Adrenal gland (tissue), 5 donors: ENCODE measurements at regions not wholly inside any gene's neighbourhood (a gene's known extent, or its start where the extent isn't known, plus 50 kb on each side); places are given as distances from the start of the nearest gene placed in this dataset.
"Not testable (repeated sequence)": the region's sequence is repeated elsewhere in the genome, so short reads cannot be mapped to it uniquely, and the experiment has no call there.

Experiments used
- POLR2A ChIP-seq, 2 donors: fragments of 450-650 bp; IDR thresholded peaks; one replicate each; pipeline ENCODE4 v1.6.1; 2017; ENCODE audit warnings: antibody characterized with exemption in 2 of 2, mild to moderate bottlenecking in 2 of 2, moderate library complexity in 1 of 2
- TF ChIP-seq, protein P1 (sequence below), 6 experiments: fragments of 450-650 bp in 4 of 6; fragments of 200-600 bp in 2 of 6; sonication (generic) in 1 of 6; IDR thresholded peaks; 1 replicate in 5 of 6; 2 replicates in 1 of 6; pipeline versions ENCODE4 v1.5.1 to v1.8.0; 2016 to 2021; ENCODE audit warnings: antibody characterized with exemption in 6 of 6, mild to moderate bottlenecking in 2 of 6, moderate library complexity in 1 of 6
- donor health status: DM: no; HTN: no; CAD: no.

DNA sequence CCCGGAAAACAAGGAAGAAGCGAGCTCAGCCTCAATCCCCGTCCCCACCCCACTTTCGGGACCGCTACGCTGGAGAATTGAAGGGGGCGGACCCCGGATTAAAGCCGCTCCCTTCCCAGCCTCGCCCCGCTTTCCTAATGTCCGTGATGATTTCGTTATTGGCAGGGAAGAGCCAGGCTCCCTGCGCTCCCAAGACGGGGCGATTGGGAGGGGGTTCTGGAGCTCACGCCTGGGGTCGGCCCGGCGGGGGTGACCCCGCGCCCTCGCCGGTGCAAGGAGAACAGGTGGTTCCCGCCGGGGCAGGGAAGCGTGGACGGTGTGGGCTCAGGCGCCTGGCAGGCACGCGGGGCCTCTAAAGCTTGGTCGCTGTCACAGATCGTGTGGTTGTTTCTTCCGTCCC lies 131.5 kb downstream of the POTEM start:
- TF ChIP-seq, protein P1, sequence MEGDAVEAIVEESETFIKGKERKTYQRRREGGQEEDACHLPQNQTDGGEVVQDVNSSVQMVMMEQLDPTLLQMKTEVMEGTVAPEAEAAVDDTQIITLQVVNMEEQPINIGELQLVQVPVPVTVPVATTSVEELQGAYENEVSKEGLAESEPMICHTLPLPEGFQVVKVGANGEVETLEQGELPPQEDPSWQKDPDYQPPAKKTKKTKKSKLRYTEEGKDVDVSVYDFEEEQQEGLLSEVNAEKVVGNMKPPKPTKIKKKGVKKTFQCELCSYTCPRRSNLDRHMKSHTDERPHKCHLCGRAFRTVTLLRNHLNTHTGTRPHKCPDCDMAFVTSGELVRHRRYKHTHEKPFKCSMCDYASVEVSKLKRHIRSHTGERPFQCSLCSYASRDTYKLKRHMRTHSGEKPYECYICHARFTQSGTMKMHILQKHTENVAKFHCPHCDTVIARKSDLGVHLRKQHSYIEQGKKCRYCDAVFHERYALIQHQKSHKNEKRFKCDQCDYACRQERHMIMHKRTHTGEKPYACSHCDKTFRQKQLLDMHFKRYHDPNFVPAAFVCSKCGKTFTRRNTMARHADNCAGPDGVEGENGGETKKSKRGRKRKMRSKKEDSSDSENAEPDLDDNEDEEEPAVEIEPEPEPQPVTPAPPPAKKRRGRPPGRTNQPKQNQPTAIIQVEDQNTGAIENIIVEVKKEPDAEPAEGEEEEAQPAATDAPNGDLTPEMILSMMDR (IDR thresholded peaks at IDR 0.05) = not testable (repeated sequence)
- TF ChIP-seq POLR2A (IDR thresholded peaks at IDR 0.05) = not testable (repeated sequence)
